HG03066 (cell line): ENCODE measurements at regions not wholly inside any gene's neighbourhood (a gene's known extent, or its start where the extent isn't known, plus 50 kb on each side); places are given as distances from the start of the nearest gene placed in this dataset.

Experiments
- ATAC-seq: cut with Tn5 transposase; IDR thresholded peaks from one replicate; pipeline ENCODE4 v1.9.1; 2021; ENCODE audit warnings: low read depth; ENCODE audit not compliant: unreplicated experiment

DNA sequence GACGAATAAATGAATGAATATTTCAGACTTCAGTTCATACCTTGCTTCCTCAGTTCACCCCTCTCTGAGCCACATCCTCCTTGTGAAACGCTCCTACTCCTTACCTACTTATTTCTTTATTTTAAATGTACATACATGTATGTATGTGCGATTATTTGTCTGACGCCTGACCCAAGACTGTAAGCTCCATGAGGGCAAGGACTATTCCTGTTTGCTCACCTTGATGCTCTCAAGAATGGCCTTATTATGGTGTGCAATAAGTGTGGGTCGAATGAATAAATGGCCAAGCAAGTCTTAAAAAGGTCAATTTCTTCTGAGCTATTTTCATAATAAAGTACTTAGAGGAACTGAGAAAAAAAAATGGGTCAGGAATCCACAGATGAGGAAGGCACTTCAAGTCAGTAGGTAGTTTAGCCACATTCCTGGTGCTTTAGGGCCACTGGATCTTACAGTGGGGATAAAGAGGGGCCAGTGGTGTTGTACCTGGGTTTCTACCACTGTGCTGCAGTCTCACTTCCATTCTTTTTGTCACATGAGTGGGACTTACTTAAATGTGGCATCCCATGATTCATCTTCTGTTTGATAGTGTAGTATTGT is 74.7 kb downstream of the SDC1 start:
- ATAC-seq, result no peak

DNA sequence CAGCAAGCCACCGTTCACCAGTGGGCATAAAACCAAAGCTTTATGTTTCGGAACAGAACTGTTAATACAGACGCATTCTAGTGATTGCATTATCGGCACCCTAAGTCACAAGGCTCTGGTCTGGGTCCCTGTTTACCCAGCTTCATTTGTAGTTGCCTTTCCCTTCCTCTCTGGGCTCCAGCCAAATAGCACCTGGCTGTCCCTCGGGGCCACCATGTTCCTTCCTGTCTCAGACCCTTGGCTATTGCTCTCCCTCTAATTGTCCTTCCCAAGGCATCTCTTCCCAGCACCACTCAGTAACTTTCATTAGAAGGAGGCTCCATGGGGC is 75.3 kb downstream of the SDC1 start:
- ATAC-seq, result no peak

DNA sequence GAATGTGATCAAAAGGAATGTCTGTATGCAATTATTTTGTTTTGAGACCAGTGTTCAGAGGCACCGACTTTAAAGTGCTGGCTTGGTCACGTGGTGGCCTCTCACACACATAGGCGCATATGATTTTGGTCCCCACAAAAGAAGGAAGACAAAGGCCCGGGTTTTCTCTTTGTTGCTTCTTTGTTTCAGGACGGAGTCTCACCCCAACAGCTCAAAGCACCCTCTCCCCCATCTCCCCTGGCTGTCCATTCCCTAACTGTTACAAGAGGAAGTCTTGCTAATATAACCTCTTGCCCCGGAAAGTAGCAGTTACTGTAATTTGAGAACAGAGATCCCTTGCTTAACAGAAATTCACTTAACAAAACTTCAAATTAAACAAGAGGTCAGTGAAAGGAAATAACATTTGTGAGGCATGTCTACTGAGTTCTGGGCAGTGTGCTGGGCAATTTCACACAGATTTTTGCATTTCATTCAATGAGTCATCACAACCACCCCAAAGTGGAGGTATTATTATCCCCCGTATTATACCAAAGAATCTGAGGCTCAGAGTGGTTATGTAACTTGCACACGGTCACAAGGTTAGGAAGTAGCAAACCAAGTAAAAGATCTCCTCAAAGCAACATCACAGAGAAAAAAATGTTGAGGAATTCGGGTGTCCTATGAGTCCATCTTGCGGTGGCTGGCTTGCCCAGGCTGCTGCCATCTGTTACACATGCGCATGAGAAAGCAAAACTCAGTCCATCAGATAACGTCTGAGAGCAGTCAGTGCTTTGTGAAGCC is 75.8 kb downstream of the SDC1 start:
- ATAC-seq, result no peak

DNA sequence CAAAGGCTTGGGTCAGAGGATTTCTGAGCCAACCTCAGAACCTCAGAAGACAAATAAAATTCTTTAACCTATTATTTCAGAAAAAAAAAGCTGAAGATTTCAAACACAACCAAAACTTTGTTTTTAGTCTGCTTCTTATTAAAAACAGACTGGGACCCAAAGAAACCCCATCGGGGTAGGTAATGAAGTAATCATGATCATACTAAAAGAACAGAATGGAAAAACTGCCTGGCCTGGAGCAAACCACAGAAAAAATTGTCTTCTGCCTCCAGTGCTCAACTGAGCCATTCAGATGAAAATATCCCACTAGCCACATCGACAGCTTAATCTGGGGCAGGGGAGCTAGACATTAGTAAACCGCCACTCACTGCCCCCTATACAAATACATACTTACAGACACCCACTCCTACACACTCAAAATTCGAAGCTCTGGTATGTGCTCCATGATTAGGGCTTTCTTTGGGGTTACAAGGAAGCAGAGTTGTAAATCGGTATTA is 76.5 kb downstream of the SDC1 start:
- ATAC-seq, result no peak

DNA sequence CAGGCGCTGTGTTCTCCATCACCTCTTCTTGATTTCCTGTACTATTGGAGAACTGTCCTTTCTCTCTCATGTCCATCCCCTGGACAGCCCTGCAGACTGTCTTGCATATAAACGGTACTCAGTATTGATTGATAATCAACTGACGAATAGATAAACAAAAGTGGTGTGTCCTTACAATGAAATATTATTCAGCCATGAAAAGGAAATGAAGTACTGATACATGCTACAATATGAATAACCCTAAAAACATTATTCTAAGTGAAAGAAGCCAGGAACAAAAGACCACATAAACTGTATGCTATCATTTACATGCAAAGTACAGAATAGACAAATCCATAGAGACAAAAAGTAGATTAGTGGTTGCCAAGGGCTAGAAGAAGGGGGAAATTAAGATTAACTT is 77.6 kb downstream of the SDC1 start:
- no peak for ATAC-seq

DNA sequence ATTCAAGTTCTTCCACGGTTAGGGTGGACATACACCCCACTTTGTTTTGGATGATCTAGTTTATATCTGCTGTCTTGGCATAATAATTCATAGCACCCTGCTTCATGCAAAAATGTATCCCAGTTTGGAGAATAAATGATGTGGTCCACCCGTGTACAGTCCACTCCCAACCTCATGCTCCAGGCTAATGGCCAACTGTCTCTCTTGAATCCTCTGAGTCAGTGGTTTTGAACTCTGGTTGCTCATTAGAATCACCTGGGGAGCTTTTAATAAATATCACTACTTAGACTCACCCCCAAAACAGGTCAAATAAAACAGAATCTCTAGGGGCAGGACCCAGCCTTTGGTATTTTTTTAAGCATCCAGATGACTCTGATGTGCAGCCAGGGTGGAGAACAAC is 78.5 kb downstream of the SDC1 start:
- ATAC-seq, result no peak

DNA sequence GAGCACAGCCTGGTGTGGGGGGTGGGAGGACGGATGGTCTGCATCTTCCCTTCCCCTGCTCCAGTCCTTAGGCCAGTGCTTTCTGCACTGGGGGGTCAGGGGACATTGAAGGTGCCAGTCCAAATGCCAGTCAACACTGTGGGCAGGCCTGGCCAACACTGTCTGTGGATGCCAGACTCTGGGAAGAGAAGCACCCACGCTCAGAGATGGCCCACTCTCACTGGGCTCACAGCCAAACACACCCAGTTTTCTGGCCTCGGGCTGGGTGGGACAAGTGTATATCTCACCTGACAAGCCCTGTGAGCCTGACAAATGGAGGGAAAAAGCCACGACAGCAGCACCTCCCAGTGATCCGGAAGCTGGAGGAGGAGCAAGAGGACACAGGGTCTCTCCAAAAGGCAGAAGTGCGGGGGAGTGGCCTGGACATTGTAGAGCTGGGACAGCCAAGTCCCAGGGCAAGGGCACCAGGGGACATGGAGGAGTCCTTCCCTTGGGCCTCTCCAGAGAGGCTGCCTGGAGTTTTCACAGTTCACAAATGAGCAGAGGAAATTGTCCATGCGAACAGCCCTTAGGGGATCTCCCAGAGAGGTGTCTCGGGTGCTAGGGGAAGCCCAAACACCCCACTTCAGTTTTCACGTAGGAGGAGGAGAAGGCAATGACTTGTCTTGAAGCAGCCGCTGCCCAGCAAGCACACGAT is 79.3 kb downstream of the SDC1 start:
- ATAC-seq, result peak; percentile 92

DNA sequence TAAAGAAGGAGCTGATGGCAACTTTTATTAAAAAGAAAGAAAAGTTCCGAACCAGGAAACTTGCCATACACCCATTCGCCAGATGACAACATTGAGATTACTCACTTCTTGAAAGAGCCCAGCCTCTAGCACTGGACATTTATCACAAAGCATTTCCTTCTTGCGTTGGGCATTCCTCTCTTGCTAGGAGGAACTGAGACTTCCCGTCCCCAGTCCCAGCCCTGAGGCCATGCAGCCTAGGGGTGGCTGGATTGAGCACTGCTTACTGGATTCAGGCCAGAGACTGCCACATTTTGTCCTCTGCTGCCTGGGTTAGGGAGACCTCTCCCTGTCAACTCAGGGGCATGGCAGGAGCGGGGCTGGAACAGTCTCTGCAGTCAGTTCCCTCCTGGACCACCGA is 80.1 kb downstream of the SDC1 start:
- ATAC-seq, result no peak

DNA sequence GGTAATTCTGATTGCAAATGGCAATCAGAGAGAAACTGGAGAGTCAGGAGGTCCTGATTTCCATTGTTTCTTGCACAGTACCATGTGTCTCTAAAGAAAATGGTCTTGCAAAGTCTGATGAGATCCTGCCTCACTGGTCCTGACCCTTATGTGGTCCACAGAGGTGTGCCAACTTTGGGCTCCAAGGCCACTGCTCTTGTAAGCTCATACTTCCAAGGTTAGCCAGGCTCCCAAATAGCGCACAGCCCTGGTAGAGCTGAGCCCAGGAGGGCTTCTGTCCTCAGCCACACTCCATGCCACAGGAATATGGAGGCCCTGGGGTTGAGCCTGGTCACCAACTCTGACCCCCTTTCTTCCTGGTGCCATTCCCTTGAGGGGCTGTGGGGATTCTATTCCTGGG is 80.7 kb downstream of the SDC1 start:
- no peak for ATAC-seq

DNA sequence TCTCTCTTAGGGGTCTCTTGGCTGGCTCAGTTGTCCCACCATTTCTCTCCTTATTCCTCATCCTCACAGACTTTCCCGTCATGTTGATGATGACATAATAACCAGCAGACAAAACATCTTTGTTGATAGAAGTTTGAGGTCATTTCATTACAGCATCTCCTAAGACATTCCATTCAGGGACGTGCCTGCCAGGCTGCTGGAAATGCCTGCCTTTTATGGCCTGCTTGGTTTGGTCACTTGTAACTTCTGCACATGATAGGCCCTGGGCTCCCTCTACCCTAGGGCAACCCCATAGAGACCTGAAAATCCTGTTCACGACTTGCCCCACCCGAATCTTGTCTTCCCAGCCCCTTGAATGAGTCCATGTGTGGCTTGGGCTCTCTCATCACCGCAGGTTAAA is 81.7 kb downstream of the SDC1 start:
- no peak for ATAC-seq

DNA sequence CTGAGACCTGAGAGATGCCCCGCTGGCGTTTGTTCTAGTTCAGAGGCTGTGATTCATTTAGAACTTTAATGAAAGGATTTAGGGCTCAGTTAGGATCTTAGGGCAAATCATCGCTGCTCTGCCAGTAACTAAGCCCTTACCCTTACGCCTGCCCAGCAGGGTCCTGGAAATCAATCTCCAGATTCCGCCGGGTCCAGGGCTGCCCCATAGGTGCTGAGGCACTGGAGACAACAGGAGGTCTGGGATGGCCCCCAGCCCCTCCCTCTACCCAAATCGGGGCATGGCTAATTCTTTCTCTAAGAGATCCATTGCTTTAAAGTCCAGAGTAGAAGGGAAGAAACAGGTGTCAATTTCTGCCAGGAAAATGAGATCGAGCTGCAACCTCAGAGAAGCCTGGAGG is 83.1 kb downstream of the SDC1 start:
- ATAC-seq, result no peak

DNA sequence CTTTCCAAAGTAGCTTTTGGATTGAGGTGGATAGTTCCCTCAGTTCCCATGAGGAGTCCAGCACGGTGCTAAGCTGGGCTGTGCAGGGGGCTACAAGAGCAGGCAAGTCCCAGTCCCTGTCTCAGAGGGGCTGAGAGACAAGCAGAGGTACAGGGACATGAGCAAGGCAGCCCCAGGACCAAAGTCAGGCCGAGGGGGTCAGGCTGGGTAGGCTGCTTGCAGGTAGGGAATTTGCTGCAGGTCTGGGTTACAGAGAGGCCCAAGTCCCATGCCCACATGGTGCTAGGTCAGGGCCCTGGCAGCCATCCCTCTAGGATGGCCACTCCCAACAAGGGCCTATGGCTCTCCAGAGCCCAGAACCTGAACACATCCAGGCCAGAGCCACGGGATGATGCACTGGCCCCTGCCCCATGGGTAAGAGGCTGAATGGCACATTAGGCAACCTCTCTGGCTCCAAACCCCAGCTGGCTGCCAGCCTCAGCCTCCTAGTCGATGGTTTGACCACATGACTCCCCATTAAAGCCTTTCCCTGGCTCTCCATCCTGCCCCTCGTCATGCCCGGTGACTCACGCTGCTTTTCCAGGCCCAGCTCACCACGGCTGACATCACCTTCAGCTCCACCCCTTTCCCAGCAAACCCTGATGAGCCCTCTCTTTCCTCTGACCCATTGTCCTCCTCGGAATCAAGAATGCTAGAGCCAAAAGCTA is 83.7 kb downstream of the SDC1 start:
- ATAC-seq, result no peak

DNA sequence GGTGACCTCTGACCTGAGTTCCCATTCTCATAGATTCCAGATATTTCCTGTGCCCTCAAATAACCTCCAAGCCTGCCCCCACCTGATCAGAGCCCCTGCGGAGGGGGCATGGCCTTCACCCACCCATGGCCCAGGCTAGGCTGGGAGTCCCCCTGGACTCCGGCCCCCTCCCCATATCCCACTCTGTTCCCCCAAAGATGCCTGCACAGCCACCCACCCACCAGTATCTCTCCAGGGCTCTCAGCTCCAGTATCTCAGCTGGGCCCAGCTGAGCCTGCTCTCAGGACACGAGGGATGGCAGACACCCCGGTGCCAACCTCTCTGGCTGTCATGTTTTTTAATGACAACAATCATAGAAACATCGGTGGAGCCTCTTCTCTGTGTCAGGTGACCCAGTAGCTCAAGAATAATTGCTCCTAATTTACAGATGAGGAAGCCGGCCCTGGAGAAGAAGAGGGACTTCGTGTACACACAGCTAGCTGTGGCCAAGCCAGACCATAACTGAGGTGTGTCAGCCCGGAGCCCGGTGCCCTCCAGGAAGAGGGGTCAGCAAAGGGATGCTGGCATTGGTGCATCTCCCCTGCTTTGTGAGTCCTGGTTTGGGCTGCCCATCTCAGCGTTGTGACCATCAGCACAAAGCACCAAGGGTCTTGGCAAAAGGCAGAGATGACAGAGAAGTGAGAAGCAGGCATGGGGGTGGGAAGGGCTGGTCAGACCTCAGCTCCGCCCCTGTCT is 84.4 kb downstream of the SDC1 start:
- no peak for ATAC-seq

DNA sequence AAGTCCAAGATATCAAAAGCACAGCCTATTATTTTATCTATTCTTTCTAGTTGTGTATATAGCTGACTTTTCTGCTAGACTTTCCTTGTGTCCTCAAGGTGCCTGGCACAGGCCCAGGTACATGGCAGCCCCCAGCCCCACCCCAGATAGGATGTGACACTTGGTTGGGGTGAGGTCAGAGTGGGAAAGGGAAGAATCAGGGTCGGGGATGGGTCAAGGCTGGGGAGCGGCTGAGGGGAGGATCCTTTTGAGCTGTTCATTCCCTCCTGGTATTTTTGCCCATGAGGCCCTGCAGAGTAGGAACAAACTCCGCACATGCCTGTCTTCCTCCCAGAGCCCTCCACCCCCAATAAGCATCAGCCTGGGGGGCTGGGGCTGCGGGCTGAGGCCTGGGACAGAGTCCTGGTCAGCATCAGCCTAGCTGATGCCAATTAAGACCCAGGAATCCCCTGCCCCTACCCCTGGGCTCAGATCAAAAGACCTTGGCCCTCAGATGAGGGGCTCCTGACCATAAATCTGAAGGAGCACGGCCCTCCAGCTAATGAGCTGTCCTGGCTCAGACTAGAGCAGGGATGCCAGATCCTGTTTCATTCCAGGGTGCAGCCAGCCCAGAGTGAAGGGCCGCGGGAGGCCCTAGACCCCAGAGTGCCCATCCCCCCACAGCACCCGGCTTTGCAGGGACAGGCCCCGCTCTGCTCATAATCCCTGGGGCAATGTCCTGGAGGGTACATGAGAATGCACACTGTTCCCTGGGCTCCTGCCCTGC is 85.3 kb downstream of the SDC1 start:
- ATAC-seq, result no peak

DNA sequence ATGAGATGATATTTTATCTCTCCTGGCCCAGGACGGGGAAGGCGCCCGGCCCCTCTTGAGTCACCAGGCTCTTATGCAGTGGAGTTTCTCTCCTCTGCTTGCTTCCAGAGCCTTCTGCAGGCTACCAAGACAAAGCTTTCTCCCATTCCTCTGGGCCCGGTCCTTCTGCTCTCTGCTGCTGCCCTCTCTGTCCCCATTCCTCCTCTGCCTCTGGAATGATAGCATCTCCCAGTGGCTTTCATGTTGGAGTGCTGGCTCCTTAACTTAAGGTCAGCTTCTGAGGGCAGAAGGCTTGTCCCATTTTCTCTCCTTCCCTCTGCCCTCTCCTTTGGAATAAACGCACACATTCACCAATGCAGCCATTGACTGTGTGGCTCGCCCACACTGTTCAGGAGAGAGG is 86.2 kb downstream of the SDC1 start:
- ATAC-seq, result no peak

DNA sequence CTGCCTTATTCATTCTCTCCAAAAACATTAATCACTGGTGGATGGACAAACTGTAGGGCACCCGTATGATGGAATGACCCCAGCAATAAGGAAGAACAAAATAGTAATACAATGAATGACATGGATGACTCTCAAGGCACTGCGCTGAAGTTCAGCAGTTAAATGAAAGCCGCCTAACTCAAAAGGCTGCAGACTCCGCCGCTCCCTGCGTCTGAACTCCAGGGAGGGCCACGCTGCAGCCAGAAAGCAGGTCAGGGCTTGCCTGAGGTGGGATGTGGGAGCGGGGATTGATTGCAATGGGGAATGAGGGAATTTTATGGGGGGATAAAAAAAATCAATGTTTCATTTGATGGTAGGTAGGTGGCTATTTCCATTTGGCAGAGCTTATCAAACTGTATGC is 86.5 kb upstream of the LAPTM4A start:
- ATAC-seq, result no peak

DNA sequence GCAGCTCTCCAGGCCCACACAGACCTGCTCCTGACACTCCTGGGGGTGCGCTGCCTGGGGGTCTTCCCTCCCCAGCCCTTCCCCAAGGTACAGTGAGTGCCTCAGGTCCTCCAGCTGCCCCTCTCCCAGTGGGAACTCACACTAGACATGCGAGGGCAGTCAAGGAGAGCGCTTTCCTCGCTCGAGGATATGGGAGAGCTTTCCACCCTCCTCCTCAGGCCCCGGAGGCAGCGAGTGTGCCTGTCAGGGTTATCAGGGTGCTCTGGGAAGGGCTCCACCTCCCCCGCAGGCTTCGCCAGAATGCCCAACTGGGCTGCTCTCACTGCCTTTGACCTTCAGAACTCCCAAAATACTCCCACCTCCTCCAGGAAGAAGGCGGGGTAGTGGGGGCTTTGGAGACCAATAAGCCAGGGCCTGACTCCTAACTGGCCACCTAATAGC is 85.7 kb upstream of the LAPTM4A start:
- no peak for ATAC-seq

DNA sequence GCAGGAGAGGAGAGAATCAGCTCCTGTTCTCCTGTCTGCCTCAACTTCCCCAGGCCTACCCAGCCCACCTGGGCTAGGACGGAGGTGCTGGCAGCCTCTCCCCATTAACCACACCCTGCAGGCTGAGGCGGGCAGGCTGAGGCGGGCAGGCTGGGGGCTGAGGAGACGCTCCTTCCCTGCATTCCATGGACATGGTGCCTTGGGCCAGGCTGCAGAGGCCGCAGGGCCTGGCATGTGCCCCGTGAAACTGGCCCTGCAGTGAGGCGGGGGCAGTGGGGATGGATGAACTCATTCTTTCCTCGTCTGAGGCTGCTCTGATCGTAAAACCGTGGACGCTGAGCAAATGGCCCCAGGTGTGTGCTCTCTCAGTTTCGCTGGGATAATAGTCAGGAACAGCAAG is 84.7 kb upstream of the LAPTM4A start:
- ATAC-seq, result no peak

DNA sequence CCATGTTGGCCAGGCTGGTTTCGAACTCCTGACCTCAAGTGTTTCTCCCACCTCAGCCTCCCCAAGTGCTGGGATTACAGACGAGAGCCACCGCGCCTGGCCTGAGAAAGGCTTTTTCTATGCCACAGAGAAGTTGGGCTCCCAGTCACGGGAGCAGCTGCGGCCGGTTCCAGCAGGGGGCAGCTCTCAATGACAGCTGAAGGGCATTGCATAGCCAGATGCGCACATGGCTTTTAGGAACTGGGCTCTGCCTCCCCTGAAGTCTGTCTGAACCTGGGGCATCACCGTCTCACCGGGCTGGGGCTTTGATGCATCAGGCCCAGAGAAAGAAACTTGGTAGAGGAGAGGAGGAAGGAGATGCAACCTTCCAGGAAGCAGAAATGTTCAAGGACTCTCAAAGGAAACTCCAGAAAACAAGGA is 84.2 kb upstream of the LAPTM4A start:
- peak; percentile 78 for ATAC-seq

DNA sequence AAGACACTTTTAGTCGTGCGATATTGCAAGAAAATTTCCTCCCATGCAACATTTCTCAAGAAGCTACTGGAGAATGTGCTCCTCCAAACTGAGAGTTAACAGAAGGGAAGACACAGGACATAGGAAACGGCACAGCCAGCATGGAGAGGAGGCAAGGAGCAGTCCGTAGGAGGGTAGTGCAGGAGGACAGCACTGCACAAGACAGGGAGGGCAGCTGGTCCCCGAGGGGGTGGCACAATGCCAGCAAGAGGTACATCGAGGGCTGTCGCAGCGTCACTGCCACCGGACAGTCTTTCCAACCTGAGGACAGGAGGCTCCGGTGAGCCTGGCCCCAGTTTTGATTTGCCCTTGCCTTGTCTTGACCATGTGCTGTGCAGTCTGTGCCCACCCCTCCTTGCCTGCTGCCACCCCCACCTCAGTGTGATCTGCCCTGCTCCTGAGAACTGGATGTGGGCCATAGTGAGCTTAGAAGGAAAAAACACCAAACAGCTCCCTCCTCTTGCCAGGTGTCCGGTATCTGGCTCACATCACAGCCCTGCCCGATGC is 81.6 kb upstream of the LAPTM4A start:
- no peak for ATAC-seq
